H9 (cell line): ENCODE measurements at regions not wholly inside any gene's neighbourhood (a gene's known extent, or its start where the extent isn't known, plus 50 kb on each side); places are given as distances from the start of the nearest gene placed in this dataset.
A peak's percentile ranks its signal among the peaks of the same experiment; 100 is the strongest.

Experiments used
- DNase-seq: peaks from one replicate; pipeline ENCODE4 v3.0.0-alpha.2; 2017
- H2AFZ ChIP-seq: one replicate; pipeline ENCODE4 v1.6.1; 2013; ENCODE audit warnings: mild to moderate bottlenecking, low read length, control low read depth, moderate library complexity
- H2AK5ac ChIP-seq: 2 replicates; pipeline ENCODE4 v1.6.1; 2013; ENCODE audit warnings: low read length, control low read depth, mixed read lengths; ENCODE audit not compliant: insufficient read length
- H2BK120ac ChIP-seq: one replicate; pipeline ENCODE4 v1.6.1; 2013; ENCODE audit warnings: low read depth, mild to moderate bottlenecking, low read length, control low read depth, inconsistent platforms; ENCODE audit not compliant: poor library complexity, severe bottlenecking
- H2BK12ac ChIP-seq: 2 replicates; pipeline ENCODE4 v1.6.1; 2013; ENCODE audit warnings: low read length, control low read depth, mixed read lengths, low read depth; ENCODE audit not compliant: insufficient read length
- H2BK15ac ChIP-seq: 2 replicates; pipeline ENCODE4 v1.6.1; 2013; ENCODE audit warnings: low read depth, low read length, control low read depth
- H2BK20ac ChIP-seq: one replicate; pipeline ENCODE4 v1.6.1; 2013; ENCODE audit warnings: low read depth, mild to moderate bottlenecking, low read length, control low read depth, inconsistent platforms; ENCODE audit not compliant: poor library complexity, severe bottlenecking
- H2BK5ac ChIP-seq: 2 replicates; pipeline ENCODE4 v1.6.1; 2013; ENCODE audit warnings: low read length, control low read depth, mixed read lengths; ENCODE audit not compliant: insufficient read length
- H3K14ac ChIP-seq: 2 replicates; pipeline ENCODE4 v1.6.1; 2013; ENCODE audit warnings: low read length, control low read depth; ENCODE audit not compliant: insufficient read depth
- H3K18ac ChIP-seq: 2 replicates; pipeline ENCODE4 v1.6.1; 2013; ENCODE audit warnings: low read depth, mild to moderate bottlenecking, mixed read lengths, low read length, control low read depth; ENCODE audit not compliant: insufficient read length
- H3K23ac ChIP-seq: 2 replicates; pipeline ENCODE4 v1.6.1; 2013; ENCODE audit warnings: low read length, control low read depth, mixed read lengths, low read depth; ENCODE audit not compliant: insufficient read length
- H3K23me2 ChIP-seq: 2 replicates; pipeline ENCODE4 v1.6.1; 2013; ENCODE audit warnings: low read depth, mild to moderate bottlenecking, mixed read lengths, low read length, control low read depth; ENCODE audit not compliant: insufficient read length, poor library complexity, severe bottlenecking
- H3K27ac ChIP-seq: 2 replicates; pipeline ENCODE4 v1.5.1; 2013; ENCODE audit warnings: low read length, control low read depth, mixed read lengths, low read depth; ENCODE audit not compliant: insufficient read length
- H3K27me3 ChIP-seq: 2 replicates; pipeline ENCODE4 v1.6.1; 2013; ENCODE audit warnings: low read length, control low read depth, inconsistent platforms; ENCODE audit not compliant: insufficient read depth
- H3K4ac ChIP-seq: 2 replicates; pipeline ENCODE4 v1.6.1; 2013; ENCODE audit warnings: low read depth, mild to moderate bottlenecking, control low read depth, inconsistent platforms, low read length, moderate library complexity
- H3K4me1 ChIP-seq: 2 replicates; pipeline ENCODE4 v1.6.1; 2013; ENCODE audit warnings: low read length, control low read depth, inconsistent platforms; ENCODE audit not compliant: insufficient read depth
- H3K4me2 ChIP-seq: 2 replicates; pipeline ENCODE4 v1.6.1; 2013; ENCODE audit warnings: low read length, control low read depth, mixed read lengths; ENCODE audit not compliant: insufficient read length, insufficient read depth
- H3K56ac ChIP-seq: 2 replicates; pipeline ENCODE4 v1.6.1; 2013; ENCODE audit warnings: low read depth, mild to moderate bottlenecking, mixed read lengths, low read length, control low read depth; ENCODE audit not compliant: insufficient read length
- H3K79me1 ChIP-seq: 2 replicates; pipeline ENCODE4 v1.6.1; 2013; ENCODE audit warnings: low read depth, mild to moderate bottlenecking, moderate library complexity, low read length, control low read depth, inconsistent platforms; ENCODE audit not compliant: insufficient read depth, poor library complexity, severe bottlenecking
- H3K79me2 ChIP-seq: 2 replicates; pipeline ENCODE4 v1.6.1; 2013; ENCODE audit warnings: low read length, control low read depth, inconsistent platforms; ENCODE audit not compliant: insufficient read depth
- H3K9ac ChIP-seq: 2 replicates; pipeline ENCODE4 v1.6.1; 2013; ENCODE audit warnings: low read length, control low read depth, mixed read lengths; ENCODE audit not compliant: insufficient read length; ENCODE audit errors: extremely low read depth
- H3K9me3 ChIP-seq: one replicate; pipeline ENCODE4 v1.6.1; 2013; ENCODE audit warnings: low read depth, low read length, inconsistent platforms; ENCODE audit not compliant: control insufficient read depth
- H3T11ph ChIP-seq: one replicate; pipeline ENCODE4 v1.6.1; 2013; ENCODE audit warnings: mild to moderate bottlenecking, low read length, control low read depth, inconsistent platforms
- H4K20me1 ChIP-seq: one replicate; pipeline ENCODE4 v1.6.1; 2013; ENCODE audit not compliant: control insufficient read depth, insufficient read length, insufficient read depth
- H4K5ac ChIP-seq: 2 replicates; pipeline ENCODE4 v1.6.1; 2013; ENCODE audit warnings: low read depth, mild to moderate bottlenecking, mixed read lengths, low read length, control low read depth; ENCODE audit not compliant: insufficient read length
- H4K8ac ChIP-seq: replicated peaks from 2 replicates; pipeline ENCODE4 v1.6.1; 2013; ENCODE audit warnings: low read length, control low read depth, mixed read lengths, low read depth; ENCODE audit not compliant: insufficient read length
- H4K91ac ChIP-seq: 2 replicates; pipeline ENCODE4 v1.6.1; 2013; ENCODE audit warnings: low read depth, mild to moderate bottlenecking, moderate library complexity, mixed read lengths, low read length, control low read depth; ENCODE audit not compliant: insufficient read length
- H3K27ac Mint-ChIP-seq, 3 experiments: 2 replicates in 2 of 3; 3 replicates in 1 of 3; pipeline ENCODE4 v1.8.0; 2020 to 2021; ENCODE audit warnings: mixed read lengths in 3 of 3, mild to moderate bottlenecking in 1 of 3, moderate library complexity in 1 of 3
- H3K27me3 Mint-ChIP-seq: 2 replicates; pipeline ENCODE4 v1.8.0; 2021; ENCODE audit warnings: low read depth, mild to moderate bottlenecking, moderate library complexity, mixed read lengths
- H3K36me3 Mint-ChIP-seq, 3 experiments: 2 replicates in 2 of 3; 3 replicates in 1 of 3; pipeline ENCODE4 v1.8.0; 2020 to 2021; ENCODE audit warnings: low read depth in 3 of 3, mixed read lengths in 3 of 3; ENCODE audit not compliant: insufficient read depth in 1 of 3
- H3K4me1 Mint-ChIP-seq, 2 experiments: 2 replicates each; pipeline ENCODE4 v1.8.0; 2020; ENCODE audit warnings: mixed read lengths in 2 of 2
- H3K4me3 Mint-ChIP-seq, 2 experiments: 2 replicates in 1 of 2; 3 replicates in 1 of 2; pipeline ENCODE4 v1.8.0; 2020 to 2021; ENCODE audit warnings: mild to moderate bottlenecking in 2 of 2, mixed read lengths in 2 of 2, moderate library complexity in 1 of 2
- H3K9me3 Mint-ChIP-seq, 2 experiments: 2 replicates in 1 of 2; 3 replicates in 1 of 2; pipeline ENCODE4 v1.8.0; 2020; ENCODE audit warnings: mild to moderate bottlenecking in 2 of 2, mixed read lengths in 2 of 2, moderate library complexity in 1 of 2
- CTCF ChIP-seq: fragments of 200-600 bp; sonication (generic); conservative IDR thresholded peaks from 3 replicates; pipeline ENCODE4 v1.8.0; 2021; ENCODE audit warnings: antibody characterized with exemption, mild to moderate bottlenecking
- WGBS: extraction: QIAGEN DNeasy Blood & Tissue Kit; methylation state at CpG from one replicate; pipeline ENCODE4 v1.1.7; 2013; ENCODE audit warnings: missing lambda C conversion rate, low lambda C conversion rate, mixed read lengths; ENCODE audit not compliant: insufficient read length; ENCODE audit errors: extremely low coverage; 5-methylcytosine and 5-hydroxymethylcytosine counted together

- no CpG with 5 or more reads among the region's 23 CpGs for WGBS
- no peak for DNase-seq
- Mint-ChIP-seq H3K36me3 (no peaks in the 10 kb centered on the region), H3K27ac (no peak overlapping the region), H3K9me3 (no peaks in the 10 kb centered on the region; a peak in 1 of 5 replicates), H3K4me1 (peaks cover 13 to 30% of the 10 kb centered on the region in 2 experiments), H3K27me3 (peaks cover 12% of the 10 kb centered on the region), H3K4me3 (no peak overlapping the region)
- no peak overlapping the region for H3K23ac ChIP-seq
- no peak overlapping the region for H2AK5ac ChIP-seq
- no peak for TF ChIP-seq CTCF
- no peak overlapping the region for H4K8ac ChIP-seq
- H2AFZ ChIP-seq: no peak overlapping the region
- H3K4me2 ChIP-seq: no peak overlapping the region
- 0 out of 2 replicates have a peak, but pooled peaks cover 2% of the 10 kb centered on the region for H3K4me1 ChIP-seq
- H4K5ac ChIP-seq: no peak overlapping the region
- no peak overlapping the region for H3K56ac ChIP-seq
- H3K4ac ChIP-seq: no peak overlapping the region
- H3T11ph ChIP-seq: no peak overlapping the region
- peak overlapping the region; percentile 9 for H3K14ac ChIP-seq
- peak overlapping the region; percentile 4 for H3K18ac ChIP-seq
- H3K9ac ChIP-seq: no peak overlapping the region
- H3K27me3 ChIP-seq: no peaks in the 10 kb centered on the region
- H3K23me2 ChIP-seq: no peaks in the 10 kb centered on the region
- no peaks in the 10 kb centered on the region for H4K20me1 ChIP-seq
- H3K9me3 ChIP-seq: no peaks in the 10 kb centered on the region
- H2BK5ac ChIP-seq: no peak overlapping the region
- no peak overlapping the region for H4K91ac ChIP-seq
- no peak overlapping the region for H2BK120ac ChIP-seq
- no peak overlapping the region for H2BK20ac ChIP-seq
- no peak overlapping the region for H3K27ac ChIP-seq
- H2BK12ac ChIP-seq: no peak overlapping the region
- H2BK15ac ChIP-seq: no peak overlapping the region
- H3K79me1 ChIP-seq: no peaks in the 10 kb centered on the region
- no peaks in the 10 kb centered on the region for H3K79me2 ChIP-seq
Measured at GRCh38 chr4:3660086-3660927, 105.9 kb upstream of the ADRA2C start.
